Endothelial cell of umbilical vein (primary cell): ENCODE measurements at regions not wholly inside any gene's neighbourhood (a gene's known extent, or its start where the extent isn't known, plus 50 kb on each side); places are given as distances from the start of the nearest gene placed in this dataset.

Experiments used
- EZH2 ChIP-seq: IDR thresholded peaks from 2 replicates; pipeline ENCODE4 v1.6.1; 2012; ENCODE audit warnings: borderline replicate concordance, low read depth, mild to moderate bottlenecking, moderate library complexity, low read length, inconsistent platforms; ENCODE audit not compliant: severe bottlenecking
- FOS ChIP-seq: IDR thresholded peaks from 2 replicates; pipeline ENCODE4 v1.6.1; 2011; ENCODE audit warnings: mild to moderate bottlenecking, low read length, moderate library complexity, borderline replicate concordance; ENCODE audit not compliant: insufficient read depth
- JUN ChIP-seq: IDR thresholded peaks from 2 replicates; pipeline ENCODE4 v1.6.1; 2011; ENCODE audit warnings: borderline replicate concordance, low read depth; ENCODE audit not compliant: insufficient read length, insufficient read depth
- MYC ChIP-seq: IDR thresholded peaks from one replicate; pipeline ENCODE4 v1.6.1; 2011; ENCODE audit warnings: mild to moderate bottlenecking, low read depth, low read length
- POLR2A ChIP-seq: IDR thresholded peaks from 2 replicates; pipeline ENCODE4 v1.6.1; 2012; ENCODE audit warnings: low read depth, mild to moderate bottlenecking, control low read depth, low read length
- POLR2AphosphoS5 ChIP-seq: IDR thresholded peaks from 2 replicates; pipeline ENCODE4 v1.6.1; 2012; ENCODE audit warnings: low read depth, mild to moderate bottlenecking, control low read depth, low read length, moderate library complexity; ENCODE audit not compliant: insufficient read depth
- TF ChIP-seq, protein P1 (sequence below), 2 donors: IDR thresholded peaks; 1 replicate in 1 of 2; 2 replicates in 1 of 2; pipeline ENCODE4 v1.5.1; 2011; ENCODE audit warnings: low read length in 2 of 2, mild to moderate bottlenecking in 2 of 2, moderate library complexity in 2 of 2, control low read depth in 1 of 2, inconsistent platforms in 1 of 2, low read depth in 1 of 2; ENCODE audit not compliant: insufficient read depth in 1 of 2; ENCODE audit errors: extremely low read depth in 1 of 2

DNA sequence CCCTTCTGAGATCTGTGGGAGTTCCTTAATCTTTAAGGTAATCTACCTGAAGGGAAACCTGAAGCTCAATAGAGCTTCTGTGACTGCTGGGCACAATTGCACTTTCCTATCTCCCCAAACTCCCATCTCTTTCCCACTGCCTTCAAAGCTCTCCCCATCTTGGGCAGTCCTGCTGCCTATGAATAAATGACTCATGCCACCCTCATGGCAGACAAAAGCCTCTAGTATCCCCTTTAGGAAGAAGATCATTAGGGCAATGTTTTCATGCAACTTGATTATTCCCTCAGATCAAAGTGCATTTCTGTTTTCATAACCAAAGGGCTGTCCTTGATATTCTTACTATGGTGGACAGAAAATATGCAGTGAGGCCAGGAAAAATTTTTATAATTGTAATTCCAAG lies 704.9 kb upstream of the LRRN3 start:
- TF ChIP-seq, protein P1, sequence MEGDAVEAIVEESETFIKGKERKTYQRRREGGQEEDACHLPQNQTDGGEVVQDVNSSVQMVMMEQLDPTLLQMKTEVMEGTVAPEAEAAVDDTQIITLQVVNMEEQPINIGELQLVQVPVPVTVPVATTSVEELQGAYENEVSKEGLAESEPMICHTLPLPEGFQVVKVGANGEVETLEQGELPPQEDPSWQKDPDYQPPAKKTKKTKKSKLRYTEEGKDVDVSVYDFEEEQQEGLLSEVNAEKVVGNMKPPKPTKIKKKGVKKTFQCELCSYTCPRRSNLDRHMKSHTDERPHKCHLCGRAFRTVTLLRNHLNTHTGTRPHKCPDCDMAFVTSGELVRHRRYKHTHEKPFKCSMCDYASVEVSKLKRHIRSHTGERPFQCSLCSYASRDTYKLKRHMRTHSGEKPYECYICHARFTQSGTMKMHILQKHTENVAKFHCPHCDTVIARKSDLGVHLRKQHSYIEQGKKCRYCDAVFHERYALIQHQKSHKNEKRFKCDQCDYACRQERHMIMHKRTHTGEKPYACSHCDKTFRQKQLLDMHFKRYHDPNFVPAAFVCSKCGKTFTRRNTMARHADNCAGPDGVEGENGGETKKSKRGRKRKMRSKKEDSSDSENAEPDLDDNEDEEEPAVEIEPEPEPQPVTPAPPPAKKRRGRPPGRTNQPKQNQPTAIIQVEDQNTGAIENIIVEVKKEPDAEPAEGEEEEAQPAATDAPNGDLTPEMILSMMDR (IDR thresholded peaks at IDR 0.05; ENCODE audit: extremely low read depth in 1 of 2, insufficient read depth in 1 of 2, low read depth in 1 of 2, low read length in 2 of 2), result no peak
- TF ChIP-seq POLR2A (no peak), JUN (no peak), MYC (no peak), EZH2 (no peak), FOS (no peak), POLR2AphosphoS5 (no peak)
